Right cardiac atrium (tissue), 5 donors: ENCODE measurements at regions not wholly inside any gene's neighbourhood (a gene's known extent, or its start where the extent isn't known, plus 50 kb on each side); places are given as distances from the start of the nearest gene placed in this dataset.

Experiments
- ATAC-seq, 2 donors: fragments of 200-7000 bp; cut with Tn5 transposase; one replicate each; pipeline versions ENCODE4 v1.8.0 to v1.9.1; 2020; ENCODE audit warnings: moderate library complexity in 2 of 2, mild to moderate bottlenecking in 1 of 2
- DNase-seq, 3 donors: peaks; one replicate each; pipeline ENCODE4 v3.0.0-alpha.2; 2020
- H3K27ac ChIP-seq: one replicate; pipeline ENCODE4 v1.5.1; 2013; ENCODE audit warnings: mild to moderate bottlenecking, low read length, control low read depth, moderate library complexity
- H3K27me3 ChIP-seq: one replicate; pipeline ENCODE4 v1.6.1; 2013; ENCODE audit not compliant: control insufficient read depth, insufficient read depth
- H3K4me1 ChIP-seq: one replicate; pipeline ENCODE4 v1.6.1; 2013; ENCODE audit warnings: low read length; ENCODE audit not compliant: control insufficient read depth, insufficient read depth
- H3K4me3 ChIP-seq: one replicate; pipeline ENCODE4 v1.5.1; 2013; ENCODE audit warnings: low read length, control low read depth
- H3K9me3 ChIP-seq: one replicate; pipeline ENCODE4 v1.6.1; 2013; ENCODE audit warnings: low read length; ENCODE audit not compliant: control insufficient read depth
- WGBS: extraction: QIAGEN DNeasy Blood & Tissue Kit; methylation state at CpG from one replicate; pipeline ENCODE4 v1.1.7; 2013; 5-methylcytosine and 5-hydroxymethylcytosine counted together
- intact Hi-C, 4 donors: fragments of 100-400 bp; cut with DNase I; formaldehyde crosslinking; loops; one replicate each; pipeline versions ENCODE4 v1.11.0 to v1.14.0; 2022 to 2023
- donor health status: healthy with polysubstance abuse.
- donor health status: DM: no; HTN: yes; CAD: no.
- donor health status: DM: no; HTN: no; CAD: no.
- donor health status: DM: no; HTN: yes; CAD: no; lungs with severe emphysema.
- donor health status: DM: yes; HTN: yes; CAD: no.

- no peak for DNase-seq
- Histone ChIP-seq H3K4me3 (no peak overlapping the region), H3K9me3 (peaks cover 3% of the 10 kb centered on the region), H3K27ac (no peak overlapping the region), H3K4me1 (no peaks in the 10 kb centered on the region), H3K27me3 (no peaks in the 10 kb centered on the region)
- WGBS = 40% methylated on average over 2 of the region's 2 CpGs
- intact Hi-C loops = no loop called here
- ATAC-seq = no peak
These were observed 83.3 kb downstream of the ETS2 start for GRCh38 chr21:38888991-38889561.

GRCh38 chr21:38887749-38888148 lies 82.0 kb downstream of the ETS2 start:
- 92% methylated on average over 2 of the region's 2 CpGs for WGBS
- Histone ChIP-seq H3K9me3 (peaks cover 3% of the 10 kb centered on the region), H3K4me1 (no peaks in the 10 kb centered on the region), H3K27me3 (no peaks in the 10 kb centered on the region), H3K4me3 (no peak overlapping the region), H3K27ac (no peak overlapping the region)
- intact Hi-C loops = no loop called here
- DNase-seq (no peak), ATAC-seq (no peak)

- no peaks in the 10 kb centered on the region for H3K27me3 ChIP-seq
- no peak overlapping the region for H3K4me3 ChIP-seq
- H3K27ac ChIP-seq = no peak overlapping the region
- intact Hi-C loops = no loop called here
- WGBS = 81% methylated on average over 5 of the region's 5 CpGs
- DNase-seq (no peak), ATAC-seq (no peak)
- H3K9me3 ChIP-seq = peaks cover 3% of the 10 kb centered on the region
- no peaks in the 10 kb centered on the region for H3K4me1 ChIP-seq
These were observed 81.4 kb downstream of the ETS2 start for GRCh38 chr21:38887062-38887686.

- 96% methylated on average over 1 of the region's 1 CpG for WGBS
- H3K27ac ChIP-seq = no peak overlapping the region
- intact Hi-C loops = no loop called here
- H3K9me3 ChIP-seq = peaks cover 3% of the 10 kb centered on the region
- DNase-seq (no peak), ATAC-seq (no peak)
- H3K4me1 ChIP-seq = no peaks in the 10 kb centered on the region
- H3K27me3 ChIP-seq = no peaks in the 10 kb centered on the region
- no peak overlapping the region for H3K4me3 ChIP-seq
These were observed 80.2 kb downstream of the ETS2 start for GRCh38 chr21:38885909-38886308.

GRCh38 chr21:38884440-38884839 lies 78.7 kb downstream of the ETS2 start:
- intact Hi-C loops = no loop called here
- Histone ChIP-seq H3K9me3 (peaks cover 3% of the 10 kb centered on the region), H3K27ac (no peak overlapping the region), H3K4me3 (no peak overlapping the region), H3K4me1 (no peaks in the 10 kb centered on the region), H3K27me3 (no peaks in the 10 kb centered on the region)
- WGBS = 97% methylated on average over 3 of the region's 3 CpGs
- ATAC-seq (no peak), DNase-seq (no peak)

- Histone ChIP-seq H3K27ac (no peak overlapping the region), H3K27me3 (no peaks in the 10 kb centered on the region), H3K9me3 (peaks cover 3% of the 10 kb centered on the region), H3K4me1 (no peaks in the 10 kb centered on the region), H3K4me3 (no peak overlapping the region)
- intact Hi-C loops = no loop called here
- ATAC-seq = no peak
- DNase-seq = no peak
These were observed 77.4 kb downstream of the ETS2 start for GRCh38 chr21:38883142-38883541.

- no peaks in the 10 kb centered on the region for H3K9me3 ChIP-seq
- H3K4me1 ChIP-seq = no peaks in the 10 kb centered on the region
- H3K27ac ChIP-seq = no peak overlapping the region
- no peak for ATAC-seq
- no peak overlapping the region for H3K4me3 ChIP-seq
- DNase-seq = no peak
- intact Hi-C loops = no loop called here
- H3K27me3 ChIP-seq = no peaks in the 10 kb centered on the region
These were observed 75.4 kb downstream of the ETS2 start for GRCh38 chr21:38881131-38881530.

- intact Hi-C loops = no loop called here
- WGBS = 95% methylated on average over 6 of the region's 6 CpGs
- H3K4me1 ChIP-seq = no peaks in the 10 kb centered on the region
These were observed 74.8 kb downstream of the ETS2 start for GRCh38 chr21:38880577-38880966.

GRCh38 chr21:38879912-38880576 lies 74.3 kb downstream of the ETS2 start:
- WGBS = 69% methylated on average over 4 of the region's 4 CpGs
- no peaks in the 10 kb centered on the region for H3K4me1 ChIP-seq
- H3K9me3 ChIP-seq = no peaks in the 10 kb centered on the region
- no peak overlapping the region for H3K4me3 ChIP-seq
- H3K27me3 ChIP-seq = no peaks in the 10 kb centered on the region
- H3K27ac ChIP-seq = no peak overlapping the region
- intact Hi-C loops = no loop called here
- DNase-seq (no peak), ATAC-seq (no peak)

More at GRCh38 chr21:38880577-38880966, 74.8 kb downstream of the ETS2 start:
- DNase-seq (no peak), ATAC-seq (no peak)
- Histone ChIP-seq H3K9me3 (no peaks in the 10 kb centered on the region), H3K4me3 (no peak overlapping the region), H3K27me3 (no peaks in the 10 kb centered on the region), H3K27ac (no peak overlapping the region)

GRCh38 chr21:38878379-38879179 lies 72.8 kb downstream of the ETS2 start:
- DNase-seq (no peak), ATAC-seq (no peak)
- Histone ChIP-seq H3K27me3 (no peaks in the 10 kb centered on the region), H3K4me1 (no peaks in the 10 kb centered on the region), H3K4me3 (no peak overlapping the region), H3K9me3 (no peaks in the 10 kb centered on the region), H3K27ac (no peak overlapping the region)
- 95% methylated on average over 1 of the region's 1 CpG for whole genome bisulfite sequencing
- intact Hi-C loops = no loop called here
